DND-41 (cell line): ENCODE measurements at regions not wholly inside any gene's neighbourhood (a gene's known extent, or its start where the extent isn't known, plus 50 kb on each side); places are given as distances from the start of the nearest gene placed in this dataset.

Experiments
- ATAC-seq: fragments of 200-7000 bp; cut with Tn5 transposase; 3 replicates; pipeline ENCODE4 v1.9.1; 2021; ENCODE audit warnings: low read depth; ENCODE audit not compliant: insufficient read depth
- DNase-seq: peaks from one replicate; pipeline ENCODE4 v3.0.0-alpha.2; 2020
- H2AFZ ChIP-seq: 2 replicates; pipeline ENCODE4 v1.6.0; 2012; ENCODE audit warnings: low read depth, low read length
- H3K27ac ChIP-seq: 2 replicates; pipeline ENCODE4 v1.5.1; 2012; ENCODE audit warnings: low read length, inconsistent platforms
- H3K27me3 ChIP-seq: fragments of 200-600 bp; sonication (generic); 2 replicates; pipeline ENCODE4 v1.6.0; 2012; ENCODE audit warnings: low read length, mild to moderate bottlenecking, inconsistent platforms; ENCODE audit not compliant: insufficient read depth, poor library complexity
- H3K36me3 ChIP-seq: 2 replicates; pipeline ENCODE4 v1.5.1; 2012; ENCODE audit warnings: low read length, inconsistent platforms; ENCODE audit not compliant: insufficient read depth
- H3K4me1 ChIP-seq: 2 replicates; pipeline ENCODE4 v1.5.1; 2012; ENCODE audit warnings: mild to moderate bottlenecking, low read length; ENCODE audit not compliant: insufficient read depth
- H3K4me2 ChIP-seq: 2 replicates; pipeline ENCODE4 v1.6.0; 2012; ENCODE audit warnings: mild to moderate bottlenecking, moderate library complexity, low read length, inconsistent platforms; ENCODE audit not compliant: insufficient read depth
- H3K4me3 ChIP-seq, 2 experiments: fragments of 200-600 bp in 1 of 2; shearing (Covaris generic) in 1 of 2; 2 replicates each; pipeline ENCODE4 v1.5.1; 2012 to 2016; ENCODE audit warnings: inconsistent platforms in 2 of 2, low read length in 2 of 2, mild to moderate bottlenecking in 2 of 2, low read depth in 1 of 2, moderate library complexity in 1 of 2
- H3K79me2 ChIP-seq: 2 replicates; pipeline ENCODE4 v1.6.0; 2012; ENCODE audit warnings: low read length, inconsistent platforms; ENCODE audit not compliant: insufficient read depth
- H3K9ac ChIP-seq: 2 replicates; pipeline ENCODE4 v1.6.0; 2012; ENCODE audit warnings: low read depth, mild to moderate bottlenecking, inconsistent platforms, low read length, moderate library complexity
- H3K9me3 ChIP-seq: 2 replicates; pipeline ENCODE4 v1.5.1; 2012; ENCODE audit warnings: low read length, moderate library complexity, mild to moderate bottlenecking, inconsistent platforms; ENCODE audit not compliant: insufficient read depth, severe bottlenecking
- H4K20me1 ChIP-seq: 2 replicates; pipeline ENCODE4 v1.6.0; 2012; ENCODE audit warnings: low read length; ENCODE audit not compliant: insufficient read depth
- EZH2 ChIP-seq: IDR thresholded peaks from 3 replicates; pipeline ENCODE4 v1.6.1; 2012; ENCODE audit warnings: borderline replicate concordance, low read depth, mild to moderate bottlenecking, moderate library complexity, low read length, inconsistent platforms; ENCODE audit not compliant: severe bottlenecking
- TF ChIP-seq, protein P1 (sequence below): IDR thresholded peaks from 2 replicates; pipeline ENCODE4 v1.5.1; 2012; ENCODE audit warnings: borderline replicate concordance, low read length, moderate library complexity, mild to moderate bottlenecking; ENCODE audit not compliant: poor library complexity, severe bottlenecking; ENCODE audit errors: extremely low read depth

DNA sequence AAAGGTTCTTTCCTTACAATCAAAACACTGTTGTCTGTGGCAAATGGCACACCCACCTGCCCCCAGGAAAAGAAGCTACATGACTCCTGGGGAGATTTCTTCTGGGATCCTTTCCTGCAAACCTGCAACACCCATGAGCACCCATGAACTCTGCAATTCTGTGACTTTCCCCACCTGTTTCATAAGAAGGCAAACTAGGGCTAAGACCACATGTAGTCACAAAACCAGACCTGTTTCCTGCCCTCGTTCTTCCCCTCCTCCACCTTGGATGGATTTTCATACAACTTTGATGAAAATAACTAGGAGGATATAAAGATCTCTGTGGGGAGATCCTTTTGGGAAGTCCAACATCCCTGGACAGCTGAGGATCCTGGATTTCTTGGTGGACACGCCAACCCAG is 1084.7 kb downstream of the BCL11B start:
- H3K27me3 ChIP-seq: no peaks in the 10 kb centered on the region
- H3K4me3 ChIP-seq: peak overlapping the region in 1 of 2 experiments; percentile 6; a peak in 1 of 4 replicates
- ATAC-seq (peak; percentile 55), DNase-seq (peak; percentile 79)
- no peaks in the 10 kb centered on the region for H3K9me3 ChIP-seq
- H3K9ac ChIP-seq: peak overlapping the region; percentile 81
- H3K79me2 ChIP-seq: peaks cover 58% of the 10 kb centered on the region
- H4K20me1 ChIP-seq: no peaks in the 10 kb centered on the region
- no peak for TF ChIP-seq EZH2
- TF ChIP-seq, protein P1, sequence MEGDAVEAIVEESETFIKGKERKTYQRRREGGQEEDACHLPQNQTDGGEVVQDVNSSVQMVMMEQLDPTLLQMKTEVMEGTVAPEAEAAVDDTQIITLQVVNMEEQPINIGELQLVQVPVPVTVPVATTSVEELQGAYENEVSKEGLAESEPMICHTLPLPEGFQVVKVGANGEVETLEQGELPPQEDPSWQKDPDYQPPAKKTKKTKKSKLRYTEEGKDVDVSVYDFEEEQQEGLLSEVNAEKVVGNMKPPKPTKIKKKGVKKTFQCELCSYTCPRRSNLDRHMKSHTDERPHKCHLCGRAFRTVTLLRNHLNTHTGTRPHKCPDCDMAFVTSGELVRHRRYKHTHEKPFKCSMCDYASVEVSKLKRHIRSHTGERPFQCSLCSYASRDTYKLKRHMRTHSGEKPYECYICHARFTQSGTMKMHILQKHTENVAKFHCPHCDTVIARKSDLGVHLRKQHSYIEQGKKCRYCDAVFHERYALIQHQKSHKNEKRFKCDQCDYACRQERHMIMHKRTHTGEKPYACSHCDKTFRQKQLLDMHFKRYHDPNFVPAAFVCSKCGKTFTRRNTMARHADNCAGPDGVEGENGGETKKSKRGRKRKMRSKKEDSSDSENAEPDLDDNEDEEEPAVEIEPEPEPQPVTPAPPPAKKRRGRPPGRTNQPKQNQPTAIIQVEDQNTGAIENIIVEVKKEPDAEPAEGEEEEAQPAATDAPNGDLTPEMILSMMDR: no peak
- H3K4me2 ChIP-seq: peak overlapping the region; percentile 57; the same call in 1 of the 2 replicates
- peak overlapping the region; percentile 99 for H3K27ac ChIP-seq
- H3K4me1 ChIP-seq: peaks cover 100% of the 10 kb centered on the region
- H3K36me3 ChIP-seq: no peaks in the 10 kb centered on the region; the same call in 1 of the 2 replicates
- H2AFZ ChIP-seq: no peak overlapping the region

DNA sequence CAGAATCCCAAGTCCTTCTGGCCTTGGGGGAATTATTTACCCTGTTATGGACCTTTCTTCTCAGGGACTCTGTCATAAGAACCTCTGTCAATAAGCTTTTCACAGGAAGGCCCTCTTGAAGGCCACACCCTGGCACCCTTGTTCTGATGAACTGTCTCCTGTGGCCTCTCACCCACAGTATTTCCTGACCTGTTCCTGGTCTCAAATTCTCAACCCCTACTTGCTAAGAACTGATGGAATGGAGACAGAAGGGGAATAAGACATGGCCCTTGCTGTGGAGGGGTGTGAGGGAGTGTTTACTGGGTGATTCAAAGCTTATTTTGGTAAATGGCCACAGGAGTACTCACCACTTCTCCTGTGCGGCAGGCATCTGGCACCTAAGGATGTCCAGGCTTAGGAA is 1082.9 kb downstream of the BCL11B start:
- DNase-seq (peak; percentile 78), ATAC-seq (peak; percentile 52)
- peak overlapping the region in 1 of 2 experiments; percentile 42; a peak in 2 of 4 replicates for H3K4me3 ChIP-seq
- peaks cover 53% of the 10 kb centered on the region for H3K79me2 ChIP-seq
- no peak overlapping the region for H2AFZ ChIP-seq
- H3K9me3 ChIP-seq: no peaks in the 10 kb centered on the region
- peak overlapping the region; percentile 81 for H3K9ac ChIP-seq
- peaks cover 100% of the 10 kb centered on the region for H3K4me1 ChIP-seq
- H3K4me2 ChIP-seq: peak overlapping the region; percentile 57
- TF ChIP-seq, protein P1: no peak
- TF ChIP-seq EZH2: no peak
- H3K27ac ChIP-seq: peak overlapping the region; percentile 99
- H3K36me3 ChIP-seq: no peaks in the 10 kb centered on the region
- H4K20me1 ChIP-seq: no peaks in the 10 kb centered on the region
- H3K27me3 ChIP-seq: no peaks in the 10 kb centered on the region

DNA sequence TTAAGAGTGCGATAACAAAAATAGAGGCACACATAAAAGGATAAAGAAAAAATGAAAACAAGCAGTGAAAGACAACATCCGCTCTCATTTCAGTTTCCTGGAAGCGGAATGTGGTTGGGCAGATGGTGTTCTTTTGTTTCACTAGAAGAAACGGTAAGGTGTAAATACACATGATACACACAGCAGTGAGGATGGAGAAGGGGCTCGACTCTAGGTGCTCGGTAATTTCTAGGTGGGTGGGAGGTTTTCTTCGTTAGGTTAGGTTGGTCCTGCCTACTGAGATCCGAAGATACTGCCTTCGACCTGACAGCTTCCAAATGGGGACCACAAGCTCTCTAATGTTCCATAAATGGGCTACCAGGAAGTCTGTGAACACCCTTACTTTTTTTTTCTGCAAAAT is 1082.5 kb downstream of the BCL11B start:
- H2AFZ ChIP-seq: no peak overlapping the region
- peak overlapping the region; percentile 57 for H3K4me2 ChIP-seq
- peak overlapping the region; percentile 99 for H3K27ac ChIP-seq
- H3K27me3 ChIP-seq: no peaks in the 10 kb centered on the region
- no peaks in the 10 kb centered on the region for H4K20me1 ChIP-seq
- H3K4me3 ChIP-seq: peak overlapping the region in 1 of 2 experiments; percentile 42; a peak in 2 of 4 replicates
- peak; percentile 85 for ATAC-seq
- H3K9me3 ChIP-seq: no peaks in the 10 kb centered on the region
- peaks cover 53% of the 10 kb centered on the region for H3K79me2 ChIP-seq
- H3K36me3 ChIP-seq: no peaks in the 10 kb centered on the region
- TF ChIP-seq, protein P1: no peak
- TF ChIP-seq EZH2: no peak
- H3K9ac ChIP-seq: peak overlapping the region; percentile 81
- DNase-seq: peak; percentile 91
- peaks cover 100% of the 10 kb centered on the region for H3K4me1 ChIP-seq

DNA sequence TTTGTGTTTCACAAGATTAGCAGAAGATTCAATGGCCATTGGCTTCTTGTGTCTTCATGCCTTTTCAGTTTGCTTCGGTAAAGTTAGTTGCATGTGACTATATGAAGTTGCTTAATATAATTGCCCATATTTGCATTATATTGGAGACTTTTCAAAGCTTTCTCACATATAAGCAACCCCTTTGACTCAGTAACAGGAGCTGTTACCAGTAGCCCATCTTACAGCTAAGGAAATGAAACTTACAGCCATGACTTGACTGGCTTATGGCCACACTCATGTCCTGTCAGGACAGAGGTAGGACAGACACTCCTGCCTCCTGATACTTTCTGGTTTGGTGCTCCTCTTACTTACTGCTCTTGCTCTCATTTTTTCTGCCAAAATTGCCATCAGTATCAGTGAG is 1082.1 kb downstream of the BCL11B start:
- peak; percentile 22; the same call in 2 of the 3 replicates for ATAC-seq
- H3K79me2 ChIP-seq: peaks cover 52% of the 10 kb centered on the region
- peak overlapping the region; percentile 57 for H3K4me2 ChIP-seq
- TF ChIP-seq EZH2: no peak
- TF ChIP-seq, protein P1: no peak
- H3K36me3 ChIP-seq: no peaks in the 10 kb centered on the region
- H4K20me1 ChIP-seq: no peaks in the 10 kb centered on the region
- peaks cover 100% of the 10 kb centered on the region for H3K4me1 ChIP-seq
- peak; percentile 39 for DNase-seq
- no peaks in the 10 kb centered on the region for H3K27me3 ChIP-seq
- H3K27ac ChIP-seq: peak overlapping the region; percentile 99
- H3K9me3 ChIP-seq: no peaks in the 10 kb centered on the region
- H3K4me3 ChIP-seq: peak overlapping the region in 1 of 2 experiments; percentile 42; a peak in 2 of 4 replicates
- no peak overlapping the region for H2AFZ ChIP-seq
- peak overlapping the region; percentile 81 for H3K9ac ChIP-seq
